ENCODE measurements at regions not wholly inside any gene's neighbourhood (a gene's known extent, or its start where the extent isn't known, plus 50 kb on each side); places are given as distances from the start of the nearest gene placed in this dataset.
"Not testable (repeated sequence)": the region's sequence is repeated elsewhere in the genome, so short reads cannot be mapped to it uniquely, and the experiment has no call there.

DNA sequence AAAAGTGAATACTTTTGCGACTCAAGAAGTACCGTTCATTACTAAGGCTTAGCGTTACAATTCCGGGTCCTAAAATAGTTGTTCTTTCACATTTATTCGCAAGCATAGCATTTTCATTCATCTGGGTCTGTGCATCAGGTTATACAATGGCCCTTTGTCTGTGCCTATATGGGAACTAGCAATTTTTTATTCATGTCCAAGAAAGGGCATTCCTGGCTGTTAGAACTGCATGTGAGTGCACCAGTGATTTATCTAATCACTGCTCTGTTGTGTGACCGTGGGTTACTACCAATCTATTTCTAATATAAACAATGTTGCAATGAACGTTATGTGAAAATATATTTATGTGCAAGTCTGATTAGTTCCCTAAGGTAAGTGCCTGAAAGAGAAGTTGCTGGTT, 63.8 kb downstream of the SPANXA1 start:
- not testable (repeated sequence) for H3K4me2 ChIP-seq (ENCODE audit: low read length); H3K4me3 ChIP-seq (ENCODE audit: low read length); H3K9ac ChIP-seq (ENCODE audit: low read depth, low read length); H3K9me3 ChIP-seq (replicated peaks; ENCODE audit: low read length); H3K36me3 ChIP-seq (ENCODE audit: insufficient read depth, low read length); H3K27me3 ChIP-seq (ENCODE audit: control insufficient read depth, insufficient read depth, low read length); H3K4me1 ChIP-seq (ENCODE audit: control insufficient read depth, insufficient read depth, low read length)

DNA sequence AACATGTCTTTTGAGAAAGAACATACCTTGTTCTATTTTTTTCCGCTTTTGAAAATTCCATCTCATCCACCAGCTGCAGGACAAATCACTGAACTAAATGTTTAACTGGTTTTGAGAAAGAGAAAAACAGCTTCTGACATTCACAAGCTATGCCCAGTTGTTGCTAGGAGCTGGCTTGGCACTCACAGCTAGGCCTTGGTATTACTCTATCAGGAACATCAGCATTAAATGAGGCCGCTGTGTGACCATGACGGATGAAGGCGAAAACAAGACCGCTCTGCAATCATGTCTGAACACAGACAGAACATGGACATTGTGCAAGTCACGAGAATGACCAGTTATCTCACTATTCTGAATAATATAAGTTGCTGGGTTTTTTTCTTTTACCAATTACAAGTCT, 108.8 kb downstream of the SPANXA1 start:
- not testable (repeated sequence) for H3K4me1 ChIP-seq (ENCODE audit: control insufficient read depth, insufficient read depth, low read length); H3K27me3 ChIP-seq (ENCODE audit: control insufficient read depth, insufficient read depth, low read length); H3K9me3 ChIP-seq (replicated peaks; ENCODE audit: low read length); H3K4me3 ChIP-seq (ENCODE audit: low read length); H3K4me2 ChIP-seq (ENCODE audit: low read length); H3K36me3 ChIP-seq (ENCODE audit: insufficient read depth, low read length); H3K9ac ChIP-seq (ENCODE audit: low read depth, low read length)

DNA sequence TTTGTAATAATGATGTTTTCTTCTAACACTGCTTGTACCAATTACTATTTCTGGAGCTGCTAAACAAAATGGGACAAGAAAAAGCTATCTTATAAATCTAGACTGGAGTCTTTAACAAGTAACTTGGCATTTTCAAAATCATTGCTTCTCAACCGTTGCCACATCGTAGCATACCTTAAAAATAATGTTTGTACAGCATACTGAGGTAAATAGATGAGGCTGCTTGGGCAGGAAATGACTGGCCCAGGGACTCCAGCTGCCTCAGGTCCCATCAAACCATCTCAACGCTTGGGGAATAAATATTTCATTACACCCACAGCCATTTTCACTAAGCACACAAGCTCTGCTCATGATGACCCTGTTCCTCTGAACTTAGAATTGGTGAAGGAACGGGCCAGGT, 115.1 kb downstream of the SPANXA1 start:
- Histone ChIP-seq H3K9me3 (replicated peaks; ENCODE audit: low read length) (no peaks in the 10 kb centered on the region), H3K4me1 (ENCODE audit: control insufficient read depth, insufficient read depth, low read length) (peaks cover 13% of the 10 kb centered on the region), H3K4me3 (ENCODE audit: low read length) (no peak overlapping the region), H3K27me3 (ENCODE audit: control insufficient read depth, insufficient read depth, low read length) (no peaks in the 10 kb centered on the region), H3K9ac (ENCODE audit: low read depth, low read length) (peak overlapping the region; percentile 52), H3K4me2 (ENCODE audit: low read length) (no peak overlapping the region), H3K36me3 (ENCODE audit: insufficient read depth, low read length) (no peaks in the 10 kb centered on the region)

DNA sequence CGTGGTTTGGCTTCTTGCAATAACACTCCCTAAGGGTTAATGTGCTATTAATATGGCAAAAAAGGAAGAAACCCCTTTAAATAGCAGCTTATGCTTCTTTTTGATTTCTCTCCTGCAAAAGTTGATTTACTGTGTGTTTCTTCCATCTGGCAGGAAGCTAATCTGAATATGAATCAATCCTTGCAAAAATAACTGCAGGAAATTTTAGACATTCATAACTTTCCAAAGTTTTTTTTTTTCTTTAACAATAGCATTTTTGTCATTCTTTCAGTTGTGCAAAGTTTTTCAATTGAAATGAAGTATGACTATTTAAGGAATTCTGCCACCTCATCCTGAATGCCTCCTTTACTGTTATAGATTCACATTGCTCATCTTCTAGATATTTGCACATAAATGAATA, 115.6 kb downstream of the SPANXA1 start:
- H3K36me3 ChIP-seq (ENCODE audit: insufficient read depth, low read length), result no peaks in the 10 kb centered on the region

DNA sequence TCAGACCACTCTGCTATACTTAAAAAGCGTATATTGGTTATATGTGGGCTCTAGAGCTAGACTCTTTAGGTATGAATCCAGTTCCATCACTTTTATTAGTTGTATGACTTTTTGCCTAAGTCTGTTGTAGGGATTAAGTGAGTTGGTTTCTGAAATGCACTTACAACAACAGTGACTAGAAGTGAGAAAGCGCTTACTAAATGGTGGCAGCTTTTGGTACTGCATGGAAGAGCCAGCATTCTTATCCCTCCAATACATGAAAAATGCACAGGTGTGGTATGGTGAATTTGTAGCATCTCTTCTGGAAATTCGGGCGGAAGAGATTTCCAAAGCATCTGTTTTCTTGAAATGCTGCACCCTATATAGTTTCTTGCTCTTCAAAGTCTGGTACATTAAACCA, 117.1 kb downstream of the SPANXA1 start:
- Histone ChIP-seq H3K4me1 (ENCODE audit: control insufficient read depth, insufficient read depth, low read length) (peaks cover 13% of the 10 kb centered on the region), H3K4me2 (ENCODE audit: low read length) (no peak overlapping the region), H3K4me3 (ENCODE audit: low read length) (no peak overlapping the region), H3K36me3 (ENCODE audit: insufficient read depth, low read length) (no peaks in the 10 kb centered on the region), H3K27me3 (ENCODE audit: control insufficient read depth, insufficient read depth, low read length) (no peaks in the 10 kb centered on the region), H3K9me3 (replicated peaks; ENCODE audit: low read length) (no peaks in the 10 kb centered on the region), H3K9ac (ENCODE audit: low read depth, low read length) (no peak overlapping the region)

More for the DNA sequence above, 115.6 kb downstream of the SPANXA1 start:
- H3K27me3 ChIP-seq (ENCODE audit: control insufficient read depth, insufficient read depth, low read length), result no peaks in the 10 kb centered on the region
- no peaks in the 10 kb centered on the region for H3K9me3 ChIP-seq (replicated peaks; ENCODE audit: low read length)
- peaks cover 13% of the 10 kb centered on the region for H3K4me1 ChIP-seq (ENCODE audit: control insufficient read depth, insufficient read depth, low read length)
- no peak overlapping the region for H3K4me2 ChIP-seq (ENCODE audit: low read length)
- H3K9ac ChIP-seq (ENCODE audit: low read depth, low read length), result no peak overlapping the region
- no peak overlapping the region for H3K4me3 ChIP-seq (ENCODE audit: low read length)

DNA sequence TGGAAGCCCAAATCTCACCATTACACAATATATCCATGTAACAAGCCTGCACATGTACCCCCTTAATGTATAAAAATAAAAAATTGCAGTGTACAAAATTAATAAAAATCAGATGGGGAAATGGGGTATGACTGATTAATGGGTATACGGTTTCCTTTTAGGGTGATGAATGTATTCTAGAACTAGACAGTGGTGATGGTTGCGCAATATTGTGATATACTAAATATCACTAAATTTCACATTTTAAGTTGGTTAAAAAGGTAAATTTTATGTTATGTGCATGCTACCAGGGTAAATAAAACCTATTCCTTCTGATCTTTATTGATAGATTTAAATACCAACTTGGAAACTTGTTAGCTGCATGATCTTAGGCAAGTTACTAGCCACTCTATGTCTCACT, 129.4 kb downstream of the SPANXA1 start:
- H3K9ac ChIP-seq (ENCODE audit: low read depth, low read length), result no peak overlapping the region
- H3K4me3 ChIP-seq (ENCODE audit: low read length), result no peak overlapping the region
- H3K4me2 ChIP-seq (ENCODE audit: low read length), result no peak overlapping the region
- no peaks in the 10 kb centered on the region for H3K27me3 ChIP-seq (ENCODE audit: control insufficient read depth, insufficient read depth, low read length)
- no peaks in the 10 kb centered on the region for H3K9me3 ChIP-seq (replicated peaks; ENCODE audit: low read length)
- H3K36me3 ChIP-seq (ENCODE audit: insufficient read depth, low read length), result no peaks in the 10 kb centered on the region
- no peaks in the 10 kb centered on the region for H3K4me1 ChIP-seq (ENCODE audit: control insufficient read depth, insufficient read depth, low read length)

DNA sequence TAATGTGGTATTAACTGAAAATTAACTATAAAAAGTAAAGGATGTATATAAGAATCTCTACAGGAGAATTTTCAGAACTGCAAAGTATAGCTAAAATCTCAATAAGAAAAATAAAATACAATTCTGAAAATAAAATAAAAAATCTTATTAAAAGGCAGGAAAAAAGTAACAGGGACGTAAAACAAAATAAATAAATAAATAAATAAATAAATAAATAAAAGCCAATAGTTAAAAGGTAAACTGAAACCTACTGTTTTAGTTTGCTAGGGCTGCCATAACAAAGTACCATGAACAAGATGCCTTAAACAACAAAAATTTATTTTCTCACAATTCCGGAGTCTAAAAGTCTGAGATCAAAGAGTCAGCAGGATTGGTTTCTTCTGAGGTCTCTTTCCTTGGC, 140.6 kb downstream of the SPANXA1 start:
- Histone ChIP-seq H3K27me3 (ENCODE audit: control insufficient read depth, insufficient read depth, low read length) (no peaks in the 10 kb centered on the region), H3K9ac (ENCODE audit: low read depth, low read length) (no peak overlapping the region), H3K4me1 (ENCODE audit: control insufficient read depth, insufficient read depth, low read length) (no peaks in the 10 kb centered on the region), H3K4me3 (ENCODE audit: low read length) (no peak overlapping the region), H3K4me2 (ENCODE audit: low read length) (no peak overlapping the region), H3K9me3 (replicated peaks; ENCODE audit: low read length) (no peaks in the 10 kb centered on the region), H3K36me3 (ENCODE audit: insufficient read depth, low read length) (no peaks in the 10 kb centered on the region)

DNA sequence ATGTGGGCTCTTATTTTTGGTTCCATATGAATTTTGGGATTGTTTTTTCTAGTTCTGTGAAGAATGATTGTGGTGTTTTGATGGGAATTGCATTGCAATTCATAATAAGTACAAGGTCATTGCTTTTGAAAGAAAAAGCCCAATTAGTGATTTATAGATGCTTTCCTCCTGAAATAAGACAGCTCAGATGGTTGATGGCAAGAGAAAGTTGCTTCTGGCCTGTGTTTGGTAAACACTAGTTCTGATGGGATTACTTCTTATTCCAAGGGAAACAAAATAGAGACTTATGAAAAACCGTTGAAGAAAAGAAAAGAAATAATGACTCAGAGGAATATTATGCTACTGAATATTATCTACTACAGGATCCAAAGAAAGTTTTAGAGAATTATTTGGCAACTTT, 144.9 kb downstream of the SPANXA1 start:
- H3K36me3 ChIP-seq (ENCODE audit: insufficient read depth, low read length), result no peaks in the 10 kb centered on the region

DNA sequence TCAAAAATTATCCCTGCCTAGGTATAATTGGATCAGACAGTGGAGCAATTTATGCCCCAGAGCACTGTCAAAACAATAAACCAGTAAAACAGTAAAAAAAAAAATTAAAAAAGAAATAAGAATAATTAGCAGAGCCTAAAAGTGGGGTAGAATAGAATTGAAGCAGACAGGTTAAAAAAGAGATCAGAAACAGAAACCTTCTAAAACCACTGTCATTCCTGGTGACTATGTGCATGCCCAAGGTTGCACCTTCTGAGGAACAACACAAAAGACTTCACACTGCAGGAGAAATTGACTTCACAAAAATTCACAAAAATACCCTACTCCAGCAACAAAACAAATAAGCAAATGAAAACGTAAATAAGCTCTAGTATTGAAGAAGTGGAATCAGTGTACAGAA, 168.6 kb downstream of the SPANXA1 start:
- H3K27me3 ChIP-seq (ENCODE audit: control insufficient read depth, insufficient read depth, low read length), result no peaks in the 10 kb centered on the region
- no peaks in the 10 kb centered on the region for H3K9me3 ChIP-seq (replicated peaks; ENCODE audit: low read length)
- no peak overlapping the region for H3K9ac ChIP-seq (ENCODE audit: low read depth, low read length)
- H3K4me3 ChIP-seq (ENCODE audit: low read length), result no peak overlapping the region
- H3K4me1 ChIP-seq (ENCODE audit: control insufficient read depth, insufficient read depth, low read length), result no peaks in the 10 kb centered on the region
- H3K36me3 ChIP-seq (ENCODE audit: insufficient read depth, low read length), result no peaks in the 10 kb centered on the region
- no peak overlapping the region for H3K4me2 ChIP-seq (ENCODE audit: low read length)

More for the DNA sequence above, 144.9 kb downstream of the SPANXA1 start:
- no peaks in the 10 kb centered on the region for H3K27me3 ChIP-seq (ENCODE audit: control insufficient read depth, insufficient read depth, low read length)
- no peaks in the 10 kb centered on the region for H3K9me3 ChIP-seq (replicated peaks; ENCODE audit: low read length)
- no peaks in the 10 kb centered on the region for H3K4me1 ChIP-seq (ENCODE audit: control insufficient read depth, insufficient read depth, low read length)
- no peak overlapping the region for H3K9ac ChIP-seq (ENCODE audit: low read depth, low read length)
- H3K4me3 ChIP-seq (ENCODE audit: low read length), result no peak overlapping the region
- no peak overlapping the region for H3K4me2 ChIP-seq (ENCODE audit: low read length)

DNA sequence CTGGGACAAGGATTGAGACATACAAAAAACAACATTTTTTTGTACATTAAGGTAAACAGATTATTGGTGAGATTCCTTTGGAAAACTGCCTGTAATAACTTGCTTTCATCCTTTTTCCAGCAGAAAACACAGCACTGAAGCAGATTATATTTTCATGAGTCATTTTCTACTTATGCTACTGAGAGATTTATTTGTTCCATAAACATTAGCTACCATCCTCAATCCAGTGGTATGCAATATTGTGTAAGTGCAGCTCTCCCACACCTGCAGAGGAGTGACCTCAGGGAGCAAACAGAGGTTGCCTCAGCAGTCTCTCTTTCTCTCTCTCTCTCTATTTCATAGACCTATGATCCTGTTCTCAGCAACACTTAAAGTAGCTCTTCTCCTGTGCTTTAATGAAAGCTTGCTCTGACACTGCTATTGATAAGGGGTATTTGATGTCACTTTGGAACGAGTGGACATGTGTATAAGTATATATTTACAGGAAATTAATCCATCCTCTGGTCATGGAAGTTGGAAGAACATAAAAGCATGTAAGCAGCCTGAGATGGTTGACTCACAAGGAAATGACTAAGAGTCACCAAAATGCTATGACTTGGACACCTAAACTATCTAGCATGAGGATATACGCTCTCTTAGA, 163.7 kb upstream of the SPANXC start:
- H3K9ac ChIP-seq (ENCODE audit: low read depth, low read length), result peak overlapping the region; percentile 42
- H3K27me3 ChIP-seq (ENCODE audit: control insufficient read depth, insufficient read depth, low read length), result no peaks in the 10 kb centered on the region
- no peaks in the 10 kb centered on the region for H3K9me3 ChIP-seq (replicated peaks; ENCODE audit: low read length)
- peaks cover 23% of the 10 kb centered on the region for H3K4me1 ChIP-seq (ENCODE audit: control insufficient read depth, insufficient read depth, low read length)
- peak overlapping the region; percentile 18 for H3K4me3 ChIP-seq (ENCODE audit: low read length)
- no peaks in the 10 kb centered on the region for H3K36me3 ChIP-seq (ENCODE audit: insufficient read depth, low read length)
- H3K4me2 ChIP-seq (ENCODE audit: low read length), result peak overlapping the region; percentile 59

DNA sequence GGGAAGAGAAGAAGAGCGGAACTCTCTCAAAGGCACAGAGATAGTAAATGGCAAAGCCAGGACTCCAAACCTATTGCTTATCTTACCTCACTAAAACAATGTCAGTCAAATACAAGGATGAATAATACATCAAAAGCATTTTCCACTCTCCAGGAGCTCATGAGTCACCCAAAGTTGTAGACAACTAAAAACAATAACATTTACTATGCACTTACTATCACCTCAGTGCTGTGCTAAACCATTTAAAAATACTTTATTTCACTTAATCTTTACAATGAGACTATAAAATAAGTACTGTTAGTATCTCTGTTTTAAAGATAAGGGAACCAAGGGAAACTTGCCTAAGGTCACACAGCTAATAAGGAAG, 163.2 kb upstream of the SPANXC start:
- no peaks in the 10 kb centered on the region for H3K36me3 ChIP-seq (ENCODE audit: insufficient read depth, low read length)
- H3K4me1 ChIP-seq (ENCODE audit: control insufficient read depth, insufficient read depth, low read length), result peaks cover 23% of the 10 kb centered on the region
- H3K9ac ChIP-seq (ENCODE audit: low read depth, low read length), result no peak overlapping the region

DNA sequence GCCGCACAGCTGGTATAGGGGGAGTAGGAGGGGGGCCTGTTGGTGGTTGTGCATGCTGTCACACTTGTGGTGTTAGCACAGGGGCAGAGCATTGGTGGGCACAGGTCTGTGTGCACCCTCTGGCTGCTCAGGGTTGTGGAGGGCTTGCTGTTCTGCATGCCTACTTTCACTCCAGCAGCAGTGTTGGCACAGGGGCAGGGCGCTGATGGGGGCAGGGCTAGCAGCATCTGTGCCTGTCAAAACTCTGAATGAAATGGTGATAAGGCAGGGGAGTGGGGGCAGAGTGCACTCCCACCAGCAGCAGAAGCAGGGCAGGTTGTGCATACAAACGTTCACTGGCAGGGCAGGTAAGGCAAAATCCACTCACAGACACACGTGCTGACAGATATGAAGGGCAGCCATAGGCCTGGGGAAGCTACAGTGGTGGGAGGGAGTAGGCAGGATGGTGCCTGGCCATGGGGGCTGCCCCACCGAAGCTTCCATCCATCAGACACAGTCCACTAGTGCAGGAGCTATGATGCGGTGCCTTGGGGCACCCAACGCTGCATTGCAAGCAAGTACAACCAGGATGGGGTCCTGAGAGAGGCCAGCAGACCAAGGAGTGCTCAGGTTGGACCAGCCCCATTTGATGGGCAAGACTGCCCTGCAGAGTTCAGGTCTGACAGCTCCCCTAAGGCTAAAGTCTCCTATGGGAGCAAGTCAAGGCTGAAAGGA, 160.7 kb upstream of the SPANXC start:
- Histone ChIP-seq H3K36me3 (ENCODE audit: insufficient read depth, low read length) (no peaks in the 10 kb centered on the region), H3K9ac (ENCODE audit: low read depth, low read length) (no peak overlapping the region), H3K4me1 (ENCODE audit: control insufficient read depth, insufficient read depth, low read length) (peaks cover 19% of the 10 kb centered on the region), H3K9me3 (replicated peaks; ENCODE audit: low read length) (no peaks in the 10 kb centered on the region), H3K4me3 (ENCODE audit: low read length) (no peak overlapping the region), H3K4me2 (ENCODE audit: low read length) (no peak overlapping the region), H3K27me3 (ENCODE audit: control insufficient read depth, insufficient read depth, low read length) (no peaks in the 10 kb centered on the region)

More for the DNA sequence above, 163.2 kb upstream of the SPANXC start:
- H3K9me3 ChIP-seq (replicated peaks; ENCODE audit: low read length), result no peaks in the 10 kb centered on the region
- H3K27me3 ChIP-seq (ENCODE audit: control insufficient read depth, insufficient read depth, low read length), result no peaks in the 10 kb centered on the region
- H3K4me2 ChIP-seq (ENCODE audit: low read length), result no peak overlapping the region
- no peak overlapping the region for H3K4me3 ChIP-seq (ENCODE audit: low read length)
